ENCODE measurements at regions not wholly inside any gene's neighbourhood (a gene's known extent, or its start where the extent isn't known, plus 50 kb on each side); places are given as distances from the start of the nearest gene placed in this dataset.

GRCh38 chr5:125171641-125172040 lies 425.2 kb upstream of the ZNF608 start:
- H3K27me3 ChIP-seq (ENCODE audit: control insufficient read depth, insufficient read depth, low read length, poor library complexity, severe bottlenecking): no peaks in the 10 kb centered on the region
- H3K27ac Mint-ChIP-seq: no peak overlapping the region
- peaks cover 11% of the 10 kb centered on the region for H3K4me1 Mint-ChIP-seq
- peaks cover 12% of the 10 kb centered on the region for H3K9me3 Mint-ChIP-seq
- no peaks in the 10 kb centered on the region for H3K36me3 ChIP-seq (ENCODE audit: control insufficient read depth, insufficient read depth, low read length)
- H3K9me3 ChIP-seq (ENCODE audit: control insufficient read depth, low read length): peaks cover 10% of the 10 kb centered on the region
- DNase-seq: no peak
- no peak overlapping the region for H3K4me3 ChIP-seq (ENCODE audit: low read length)
- H3K27me3 Mint-ChIP-seq (ENCODE audit: insufficient read depth): no peaks in the 10 kb centered on the region
- H3K9ac ChIP-seq (ENCODE audit: extremely low read depth, low read length, poor library complexity, severe bottlenecking): no peak overlapping the region
- no peak for TF ChIP-seq CTCF (conservative IDR thresholded peaks at IDR 0.05)
- 93 to 100% methylated on average over 1 of the region's 1 CpG for WGBS, 2 experiments (ENCODE audit: insufficient coverage in 1 of 2, insufficient read length in 1 of 2)
- H3K4me3 Mint-ChIP-seq: no peak overlapping the region
- H3K4me1 ChIP-seq (ENCODE audit: control insufficient read depth, insufficient read depth, low read length): peaks cover 4% of the 10 kb centered on the region
- peaks cover 6% of the 10 kb centered on the region for H3K36me3 Mint-ChIP-seq (ENCODE audit: low read depth)
- H3K27ac ChIP-seq (ENCODE audit: low read depth, low read length): no peak overlapping the region

GRCh38 chr5:125175348-125176004 lies 429.0 kb upstream of the ZNF608 start:
- Histone ChIP-seq H3K9ac (ENCODE audit: extremely low read depth, low read length, poor library complexity, severe bottlenecking) (no peak overlapping the region), H3K4me1 (ENCODE audit: control insufficient read depth, insufficient read depth, low read length) (peaks cover 4% of the 10 kb centered on the region), H3K4me3 (ENCODE audit: low read length) (no peak overlapping the region), H3K27ac (ENCODE audit: low read depth, low read length) (no peak overlapping the region), H3K27me3 (ENCODE audit: control insufficient read depth, insufficient read depth, low read length, poor library complexity, severe bottlenecking) (no peaks in the 10 kb centered on the region), H3K36me3 (ENCODE audit: control insufficient read depth, insufficient read depth, low read length) (no peaks in the 10 kb centered on the region), H3K9me3 (ENCODE audit: control insufficient read depth, low read length) (no peaks in the 10 kb centered on the region)
- Mint-ChIP-seq H3K9me3 (peaks cover 5% of the 10 kb centered on the region), H3K27me3 (ENCODE audit: insufficient read depth) (no peaks in the 10 kb centered on the region), H3K27ac (no peak overlapping the region), H3K4me3 (no peak overlapping the region), H3K4me1 (peaks cover 11% of the 10 kb centered on the region), H3K36me3 (ENCODE audit: low read depth) (no peaks in the 10 kb centered on the region)
- 95 to 100% methylated on average over 3 to 4 of the region's 4 CpGs for WGBS, 2 experiments (ENCODE audit: insufficient coverage in 1 of 2, insufficient read length in 1 of 2)
- DNase-seq: no peak
- no peak for TF ChIP-seq CTCF (conservative IDR thresholded peaks at IDR 0.05)

GRCh38 chr5:125176005-125176390 lies 429.6 kb upstream of the ZNF608 start:
- no peak for TF ChIP-seq CTCF (conservative IDR thresholded peaks at IDR 0.05)
- no peak for DNase-seq
- no peak overlapping the region for H3K27ac Mint-ChIP-seq
- H3K4me3 ChIP-seq (ENCODE audit: low read length): no peak overlapping the region
- H3K4me1 ChIP-seq (ENCODE audit: control insufficient read depth, insufficient read depth, low read length): peaks cover 4% of the 10 kb centered on the region
- no peak overlapping the region for H3K27ac ChIP-seq (ENCODE audit: low read depth, low read length)
- H3K4me1 Mint-ChIP-seq: peaks cover 10% of the 10 kb centered on the region
- H3K27me3 ChIP-seq (ENCODE audit: control insufficient read depth, insufficient read depth, low read length, poor library complexity, severe bottlenecking): no peaks in the 10 kb centered on the region
- H3K27me3 Mint-ChIP-seq (ENCODE audit: insufficient read depth): no peaks in the 10 kb centered on the region
- no peaks in the 10 kb centered on the region for H3K9me3 ChIP-seq (ENCODE audit: control insufficient read depth, low read length)
- no peak overlapping the region for H3K9ac ChIP-seq (ENCODE audit: extremely low read depth, low read length, poor library complexity, severe bottlenecking)
- WGBS, 2 experiments (ENCODE audit: insufficient coverage in 1 of 2, insufficient read length in 1 of 2): 92 to 100% methylated on average over 2 of the region's 2 CpGs
- no peak overlapping the region for H3K4me3 Mint-ChIP-seq
- H3K9me3 Mint-ChIP-seq: peaks cover 5% of the 10 kb centered on the region
- no peaks in the 10 kb centered on the region for H3K36me3 Mint-ChIP-seq (ENCODE audit: low read depth)
- H3K36me3 ChIP-seq (ENCODE audit: control insufficient read depth, insufficient read depth, low read length): no peaks in the 10 kb centered on the region
